ENCODE measurements at regions not wholly inside any gene's neighbourhood (a gene's known extent, or its start where the extent isn't known, plus 50 kb on each side); places are given as distances from the start of the nearest gene placed in this dataset.

GRCh38 chr2:212929971-212930370 lies 221.4 kb downstream of the IKZF2 start:
- Mint-ChIP-seq H3K4me3 (no peak overlapping the region), H3K36me3 (ENCODE audit: low read depth) (peaks cover under 1% of the 10 kb centered on the region), H3K27ac (no peak overlapping the region), H3K27me3 (ENCODE audit: insufficient read depth) (peaks cover 2% of the 10 kb centered on the region), H3K4me1 (ENCODE audit: low read depth) (peaks cover 43% of the 10 kb centered on the region), H3K9me3 (peaks cover under 1% of the 10 kb centered on the region; the same call in 1 of the 2 replicates)
- DNase-seq, result no peak
- TF ChIP-seq CTCF (IDR thresholded peaks at IDR 0.05), result no peak

GRCh38 chr2:212929116-212929515 lies 222.3 kb downstream of the IKZF2 start:
- Mint-ChIP-seq H3K4me1 (ENCODE audit: low read depth) (peaks cover 43% of the 10 kb centered on the region), H3K27me3 (ENCODE audit: insufficient read depth) (peaks cover 2% of the 10 kb centered on the region), H3K36me3 (ENCODE audit: low read depth) (peaks cover 4% of the 10 kb centered on the region), H3K27ac (no peak overlapping the region), H3K9me3 (peaks cover 3% of the 10 kb centered on the region; the same call in 1 of the 2 replicates), H3K4me3 (no peak overlapping the region)
- no peak for DNase-seq
- no peak for TF ChIP-seq CTCF (IDR thresholded peaks at IDR 0.05)

DNA sequence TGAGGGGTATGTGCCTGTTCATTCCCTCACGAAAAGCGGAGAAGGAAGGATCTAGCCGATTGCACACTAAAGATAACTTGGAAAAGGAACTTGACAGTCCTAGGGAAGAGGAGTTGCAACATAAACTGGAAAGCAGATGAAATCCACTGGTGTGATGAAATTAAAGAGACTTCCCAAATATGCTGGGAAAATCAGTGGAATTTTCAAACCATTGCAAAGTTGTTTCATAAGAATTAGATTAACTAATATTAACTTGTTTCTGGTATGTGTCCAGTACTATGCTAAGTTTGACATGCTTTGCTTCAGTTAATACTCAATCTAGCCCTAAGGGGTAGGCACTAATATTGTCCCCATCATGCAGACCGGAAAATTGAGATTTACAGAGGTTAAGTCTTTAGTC lies 222.7 kb downstream of the IKZF2 start:
- H3K27me3 Mint-ChIP-seq (ENCODE audit: insufficient read depth), result peaks cover 2% of the 10 kb centered on the region
- DNase-seq, result no peak
- no peak overlapping the region for H3K4me3 Mint-ChIP-seq
- H3K9me3 Mint-ChIP-seq, result peaks cover 3% of the 10 kb centered on the region; the same call in 1 of the 2 replicates
- H3K36me3 Mint-ChIP-seq (ENCODE audit: low read depth), result peaks cover 4% of the 10 kb centered on the region
- TF ChIP-seq CTCF (IDR thresholded peaks at IDR 0.05), result no peak
- no peak overlapping the region for H3K27ac Mint-ChIP-seq
- peaks cover 43% of the 10 kb centered on the region for H3K4me1 Mint-ChIP-seq (ENCODE audit: low read depth)

GRCh38 chr2:212926940-212927339 lies 224.5 kb downstream of the IKZF2 start:
- no peak for TF ChIP-seq CTCF (IDR thresholded peaks at IDR 0.05)
- no peak overlapping the region for H3K4me3 Mint-ChIP-seq
- peaks cover 37% of the 10 kb centered on the region for H3K4me1 Mint-ChIP-seq (ENCODE audit: low read depth)

DNA sequence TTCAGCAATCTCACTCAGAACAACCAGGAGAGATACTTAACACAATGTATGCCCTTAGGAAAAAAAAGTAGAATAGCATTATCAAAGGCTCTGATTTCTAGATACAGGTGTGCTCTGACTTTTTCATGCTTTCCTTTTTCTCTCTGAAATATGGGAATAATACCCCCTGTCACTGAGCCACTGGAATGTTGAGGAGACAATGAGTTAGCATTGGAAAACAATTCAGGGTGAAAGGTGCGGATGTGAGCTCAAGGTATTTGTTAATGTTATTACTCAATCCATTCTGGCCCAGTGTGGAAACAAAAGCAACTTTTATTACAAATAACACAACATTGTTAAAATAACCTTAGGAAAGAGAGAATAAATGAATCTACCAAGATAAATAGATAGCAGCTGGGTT lies 228.0 kb downstream of the IKZF2 start:
- H3K9me3 Mint-ChIP-seq, result peaks cover 3% of the 10 kb centered on the region; the same call in 1 of the 2 replicates
- peaks cover 2% of the 10 kb centered on the region; the same call in 1 of the 2 replicates for H3K27me3 Mint-ChIP-seq (ENCODE audit: insufficient read depth)
- H3K27ac Mint-ChIP-seq, result no peak overlapping the region
- DNase-seq, result no peak
- H3K36me3 Mint-ChIP-seq (ENCODE audit: low read depth), result peaks cover 4% of the 10 kb centered on the region
- TF ChIP-seq CTCF (IDR thresholded peaks at IDR 0.05), result no peak
- no peak overlapping the region for H3K4me3 Mint-ChIP-seq
- H3K4me1 Mint-ChIP-seq (ENCODE audit: low read depth), result peaks cover 17% of the 10 kb centered on the region

More at GRCh38 chr2:212926940-212927339, 224.5 kb downstream of the IKZF2 start:
- Mint-ChIP-seq H3K36me3 (ENCODE audit: low read depth) (peaks cover 4% of the 10 kb centered on the region), H3K27me3 (ENCODE audit: insufficient read depth) (peaks cover 2% of the 10 kb centered on the region), H3K27ac (no peak overlapping the region), H3K9me3 (peaks cover 3% of the 10 kb centered on the region; the same call in 1 of the 2 replicates)
- DNase-seq, result no peak

- H3K4me1 Mint-ChIP-seq (ENCODE audit: low read depth), result peaks cover 11% of the 10 kb centered on the region
These were observed 228.7 kb downstream of the IKZF2 start for GRCh38 chr2:212922701-212923100.

More at GRCh38 chr2:212922701-212923100, 228.7 kb downstream of the IKZF2 start:
- no peak for DNase-seq
- Mint-ChIP-seq H3K36me3 (ENCODE audit: low read depth) (peaks cover 4% of the 10 kb centered on the region), H3K27ac (no peak overlapping the region), H3K4me3 (no peak overlapping the region), H3K27me3 (ENCODE audit: insufficient read depth) (peaks cover 2% of the 10 kb centered on the region; the same call in 1 of the 2 replicates), H3K9me3 (peaks cover 3% of the 10 kb centered on the region; the same call in 1 of the 2 replicates)
- no peak for TF ChIP-seq CTCF (IDR thresholded peaks at IDR 0.05)

Measured in HFFc6 (cell line).